Inferior parietal cortex (tissue), 1 donor: ENCODE measurements at regions not wholly inside any gene's neighbourhood (a gene's known extent, or its start where the extent isn't known, plus 50 kb on each side); places are given as distances from the start of the nearest gene placed in this dataset.

Source experiments
- DNase-seq: peaks from one replicate; pipeline ENCODE4 v3.0.0-alpha.2; 2016; ENCODE audit errors: extremely low spot score

- DNase-seq, result no peak
Measured at GRCh38 chr2:17306706-17307105, 211.5 kb downstream of the RAD51AP2 start.

DNA sequence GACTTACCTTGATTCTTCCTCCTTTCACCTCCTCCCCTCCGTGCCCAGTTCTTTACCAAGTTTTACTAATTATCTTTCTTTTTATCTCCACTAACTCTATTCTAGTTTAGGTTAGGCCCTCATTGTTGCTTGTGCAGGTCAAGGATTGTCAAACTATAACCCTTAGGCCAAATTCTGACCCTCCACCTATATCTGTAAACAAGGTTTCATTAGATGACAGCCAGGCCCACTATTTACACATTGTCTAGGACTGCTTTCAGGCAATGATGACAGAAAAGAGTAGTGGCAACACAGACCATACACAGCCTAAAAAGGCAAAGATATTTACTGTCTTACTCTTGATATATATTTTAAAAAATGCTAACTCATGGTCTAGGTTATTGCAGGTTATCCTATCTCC is 212.0 kb downstream of the RAD51AP2 start:
- DNase-seq, result no peak

- no peak for DNase-seq
Measured at GRCh38 chr2:17303521-17303920, 214.7 kb downstream of the RAD51AP2 start.

DNA sequence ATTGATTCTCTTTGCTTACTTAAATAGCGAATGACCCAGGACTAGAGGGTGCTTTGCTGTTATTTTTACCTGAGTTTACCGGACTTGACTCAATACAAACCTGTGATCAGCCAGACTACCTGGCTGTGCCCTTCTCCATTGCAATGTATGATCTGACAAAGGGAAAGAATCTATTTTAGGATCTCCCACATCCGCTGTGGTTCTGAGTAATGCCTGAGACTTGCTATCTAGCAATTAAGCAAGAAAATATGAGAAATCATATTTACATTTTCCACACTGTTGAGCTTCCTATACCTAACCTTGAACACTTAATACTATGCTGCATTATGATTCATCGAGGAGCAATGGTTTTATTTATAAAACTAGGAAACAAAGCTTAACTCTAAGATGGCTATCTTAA is 215.2 kb downstream of the RAD51AP2 start:
- no peak for DNase-seq

- no peak for DNase-seq
Measured at GRCh38 chr2:17302281-17302680, 216.0 kb downstream of the RAD51AP2 start.

DNA sequence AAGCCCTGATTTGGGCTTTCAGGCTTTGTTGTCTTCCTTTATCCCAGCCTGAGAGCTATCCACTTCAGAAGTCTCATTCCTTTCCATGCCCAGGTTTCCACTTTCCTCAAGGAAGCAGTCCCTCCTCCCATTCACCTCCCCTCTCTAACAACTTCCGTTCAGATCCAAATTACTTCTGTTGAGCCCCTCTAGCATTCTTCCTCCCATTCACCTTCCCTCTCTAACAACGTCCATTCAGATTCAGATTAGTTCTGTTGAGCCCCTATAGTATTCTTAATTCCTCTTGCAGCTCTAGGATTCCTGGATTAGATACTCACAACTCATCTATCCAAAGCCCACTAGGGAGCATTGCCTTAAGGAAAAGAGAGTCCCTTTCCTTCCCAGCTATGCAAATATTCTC is 216.8 kb downstream of the RAD51AP2 start:
- no peak for DNase-seq

DNA sequence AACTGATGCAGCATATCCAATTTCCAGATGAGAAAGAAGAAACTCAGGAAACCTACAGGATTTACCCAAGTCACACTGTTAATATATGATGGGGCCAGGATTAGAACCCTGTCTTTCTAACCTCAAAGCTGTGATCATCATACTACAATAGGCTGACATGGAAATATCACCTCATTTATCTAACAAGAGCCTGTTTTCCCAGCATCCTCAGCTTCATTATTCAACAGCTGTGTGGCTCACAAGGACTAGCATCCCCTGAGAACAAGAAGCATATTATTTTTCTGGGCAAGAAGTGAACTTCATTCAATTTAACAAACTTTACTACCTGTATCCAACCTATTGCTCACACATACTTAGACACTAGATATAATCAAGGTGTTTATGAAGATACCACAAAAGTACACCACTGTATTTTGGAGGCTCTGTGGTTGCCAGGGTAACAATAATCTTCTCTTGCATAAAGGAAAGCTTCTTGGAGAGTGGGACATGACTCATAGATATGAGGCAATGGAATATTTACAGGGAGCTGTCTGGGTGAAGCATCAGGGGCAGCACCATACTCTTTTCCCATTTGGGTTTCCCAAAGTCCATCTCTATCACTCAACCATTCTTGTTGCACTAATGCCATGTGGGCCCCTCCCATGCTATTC is 218.2 kb downstream of the RAD51AP2 start:
- peak; percentile 55 for DNase-seq

- no peak for DNase-seq
Measured at GRCh38 chr2:17298453-17298852, 219.8 kb downstream of the RAD51AP2 start.

DNA sequence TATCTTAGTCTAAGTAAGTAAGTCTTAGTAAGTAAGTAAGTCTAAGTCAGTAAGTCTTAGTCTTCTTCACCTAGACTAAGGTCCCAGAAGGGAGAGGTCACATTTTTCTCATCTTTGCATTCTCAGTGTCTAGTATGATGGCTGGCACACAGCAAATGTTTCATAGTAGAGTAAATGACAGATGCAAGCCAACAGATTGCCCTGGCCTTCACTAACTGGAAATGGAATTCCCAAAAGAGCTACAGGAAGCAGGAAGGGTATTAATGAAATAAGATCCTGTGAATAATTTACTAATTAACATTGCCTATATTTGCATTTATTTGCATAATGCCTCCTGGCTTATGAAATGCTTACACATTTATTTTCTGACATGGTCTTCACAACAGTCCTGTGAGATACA is 221.6 kb downstream of the RAD51AP2 start:
- DNase-seq, result no peak

GRCh38 chr2:17289669-17290068 is 228.6 kb downstream of the RAD51AP2 start:
- no peak for DNase-seq

DNA sequence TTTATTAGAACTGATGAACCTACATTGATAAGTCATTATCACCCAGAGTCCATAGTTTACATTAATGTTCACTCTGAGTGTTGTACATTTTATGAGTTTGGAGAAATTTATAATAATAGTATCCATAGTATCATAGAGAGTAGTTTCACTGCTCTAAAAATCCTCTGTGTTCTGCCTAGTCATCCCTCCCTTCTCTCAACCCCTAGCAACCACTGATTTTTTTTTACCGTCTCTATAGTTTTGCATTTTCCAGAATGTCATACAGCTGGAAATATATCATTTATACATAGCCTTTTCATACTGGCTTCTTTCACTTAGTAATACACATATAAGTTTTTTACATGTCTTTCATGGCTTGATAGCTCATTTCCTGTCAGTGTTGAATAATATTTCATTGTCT is 231.1 kb downstream of the RAD51AP2 start:
- no peak for DNase-seq

- no peak for DNase-seq
Measured at GRCh38 chr2:17282826-17283225, 235.4 kb downstream of the RAD51AP2 start.

DNA sequence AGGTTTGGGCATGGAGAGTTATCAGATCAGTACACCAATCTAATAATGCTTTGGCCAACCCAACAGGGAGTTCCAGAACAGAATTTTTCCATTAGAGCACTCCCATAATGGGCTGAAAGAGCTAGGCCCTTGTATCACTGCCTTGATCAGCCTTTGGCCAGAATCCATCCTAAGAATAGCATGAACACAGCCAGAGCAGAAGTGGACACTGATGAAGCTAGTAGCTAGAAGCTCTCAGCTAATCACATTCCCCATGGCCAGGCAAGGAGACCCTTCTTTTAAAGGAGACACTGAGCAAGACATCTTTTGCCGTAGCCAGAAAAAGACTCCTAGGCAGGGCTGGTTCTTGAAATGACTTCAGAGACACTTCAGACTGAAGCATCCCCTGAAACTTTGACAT is 236.0 kb downstream of the RAD51AP2 start:
- no peak for DNase-seq

DNA sequence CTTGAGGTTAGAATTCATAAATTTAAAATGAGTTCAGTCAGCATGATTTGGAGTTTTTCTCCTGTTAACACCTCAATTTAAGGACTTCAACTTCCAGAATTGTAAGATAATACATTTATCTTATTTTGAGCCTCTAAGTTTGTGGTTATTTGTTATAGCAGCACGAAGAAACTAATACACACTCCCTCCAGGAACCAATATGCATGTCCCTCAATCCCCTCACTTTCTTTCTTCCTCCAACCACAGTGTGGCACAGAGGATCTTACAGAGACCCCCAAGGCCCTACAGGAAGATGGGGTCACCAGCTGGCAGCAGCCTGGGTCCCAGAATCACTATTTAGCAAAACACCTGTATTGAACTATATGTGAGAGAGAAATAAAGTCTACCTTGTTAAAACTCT is 242.0 kb downstream of the RAD51AP2 start:
- DNase-seq, result no peak

GRCh38 chr2:17272652-17273525 is 245.4 kb downstream of the RAD51AP2 start:
- DNase-seq, result no peak

DNA sequence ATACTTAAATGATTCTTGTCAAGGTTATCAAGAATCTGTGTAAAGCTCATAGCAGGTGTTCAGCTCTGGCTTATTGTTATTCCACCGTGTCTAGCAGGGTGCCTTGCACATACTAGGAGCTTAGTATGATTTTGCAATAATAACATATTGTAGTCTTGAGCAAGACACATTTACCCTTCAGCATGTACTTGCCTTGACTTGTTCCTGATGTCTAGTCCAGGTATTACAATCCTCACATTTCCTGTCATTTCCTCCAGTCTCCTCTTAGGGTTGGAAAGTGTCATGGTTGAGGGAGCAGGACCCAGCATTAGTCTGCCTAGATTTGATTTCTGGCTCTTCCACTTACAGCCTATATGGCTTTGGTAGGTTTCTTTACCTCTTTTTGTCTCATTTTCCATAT is 246.1 kb downstream of the RAD51AP2 start:
- DNase-seq, result no peak

DNA sequence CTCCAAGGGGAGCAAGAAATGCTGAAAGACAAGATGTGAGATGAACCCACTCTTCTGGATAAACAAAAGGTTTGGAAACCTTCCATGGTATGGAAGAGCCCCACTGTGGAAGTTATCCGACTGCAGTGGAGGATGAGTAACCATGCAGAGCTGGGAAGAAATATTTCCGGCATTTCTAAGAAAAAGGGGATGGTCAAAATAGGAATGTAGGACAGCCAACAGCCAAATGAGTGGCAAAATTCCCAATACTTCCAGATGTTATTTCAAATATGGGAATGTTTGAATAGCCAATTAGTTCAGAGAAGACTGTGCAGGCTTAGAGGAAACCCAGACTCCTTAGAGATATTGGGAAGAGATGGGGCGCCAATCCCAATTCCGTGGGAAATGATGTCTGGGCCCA is 246.8 kb downstream of the RAD51AP2 start:
- DNase-seq, result no peak

DNA sequence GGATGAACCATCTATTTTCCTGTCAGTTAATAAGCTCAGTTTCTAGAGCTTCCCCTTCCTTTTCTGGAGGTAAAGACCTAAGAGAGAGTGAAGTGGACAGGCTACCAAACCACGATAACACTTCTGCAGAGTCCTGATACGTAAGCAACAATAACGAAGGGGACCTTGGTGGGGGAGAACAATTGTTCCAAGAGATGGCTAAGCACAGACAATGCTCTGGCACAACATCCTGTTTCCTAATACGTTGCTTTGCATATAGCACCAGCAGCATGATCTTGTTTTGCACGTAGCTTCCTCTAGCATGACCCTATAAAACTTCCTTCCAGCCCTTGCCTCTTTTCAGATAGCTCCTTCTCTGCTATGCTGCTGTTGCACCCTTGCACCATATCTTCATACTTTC is 247.3 kb downstream of the RAD51AP2 start:
- DNase-seq, result no peak

- DNase-seq, result no peak
Measured at GRCh38 chr2:17263570-17263968, 254.7 kb downstream of the RAD51AP2 start.

DNA sequence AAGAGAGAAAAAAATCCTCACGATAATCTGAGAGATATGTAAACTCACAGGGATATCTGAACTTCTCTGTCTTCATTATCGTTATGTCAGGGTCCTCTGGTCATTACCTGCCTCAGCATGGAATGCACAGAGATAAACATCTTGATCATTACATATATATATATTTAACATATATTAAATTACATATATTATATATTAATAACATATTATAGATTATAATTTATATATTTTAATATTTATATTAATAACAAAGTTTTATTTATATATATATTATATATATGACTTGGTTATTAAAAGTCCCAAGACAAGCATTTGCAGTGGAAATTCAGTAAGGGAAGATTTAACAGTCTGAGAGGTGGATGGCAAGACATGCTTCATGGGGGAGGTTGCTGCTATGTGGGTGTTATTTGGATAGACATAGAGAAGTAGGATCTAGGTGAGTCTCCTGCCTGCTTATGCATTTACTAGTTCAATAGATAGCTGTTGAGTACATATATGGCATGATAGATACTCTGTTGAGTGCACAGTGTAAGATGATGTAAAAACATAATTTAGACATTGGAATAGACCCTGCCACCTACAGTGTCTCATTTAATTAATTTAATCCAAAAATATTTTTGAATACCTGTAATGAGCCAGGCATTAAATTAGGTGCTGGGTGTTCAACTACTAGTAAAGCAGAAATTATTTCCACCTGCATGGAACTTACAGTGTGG is 255.2 kb downstream of the RAD51AP2 start:
- no peak for DNase-seq

DNA sequence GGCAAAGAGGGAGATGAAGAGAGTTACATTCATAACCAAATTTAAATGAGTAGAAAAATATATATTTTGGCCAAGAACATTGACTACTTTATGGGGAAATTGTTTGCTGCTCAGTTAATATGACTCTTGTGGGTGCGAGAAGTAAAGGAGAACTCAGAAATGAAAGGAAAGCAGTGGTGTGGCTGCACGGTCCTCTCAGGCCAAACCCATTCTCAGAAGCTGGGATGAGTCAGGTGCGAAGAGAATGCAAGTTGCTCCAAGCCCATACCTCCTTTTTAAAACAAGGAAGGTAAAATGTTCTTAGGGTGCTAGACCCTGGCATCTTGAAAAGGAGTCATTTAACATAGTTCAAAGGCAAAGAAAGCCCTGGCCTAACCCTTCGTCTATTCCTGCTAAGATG is 258.6 kb downstream of the RAD51AP2 start:
- no peak for DNase-seq

DNA sequence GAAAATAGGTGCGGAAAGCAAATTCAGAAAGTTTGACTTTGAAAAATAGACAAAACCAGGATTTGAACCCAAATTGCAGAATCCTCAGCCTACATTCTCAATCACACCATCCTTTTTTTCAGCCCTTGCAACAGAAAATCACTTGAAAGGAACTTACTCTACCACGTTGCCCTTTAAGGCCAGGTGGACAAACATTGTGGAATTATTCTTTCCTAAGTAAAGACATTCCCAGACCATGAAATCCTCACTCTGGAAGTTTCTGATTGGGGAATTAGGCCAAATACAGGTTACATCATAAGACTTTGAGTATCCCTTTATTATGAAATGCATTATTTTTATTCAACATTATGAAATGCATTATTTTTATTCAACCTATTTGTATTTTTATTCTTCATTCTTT is 259.4 kb downstream of the RAD51AP2 start:
- no peak for DNase-seq
